Immature natural killer cell (primary cell): ENCODE measurements at regions not wholly inside any gene's neighbourhood (a gene's known extent, or its start where the extent isn't known, plus 50 kb on each side); places are given as distances from the start of the nearest gene placed in this dataset.

Experiments
- DNase-seq, 3 donors: peaks; one replicate each; pipeline ENCODE4 v3.0.0; 2022; ENCODE audit warnings: mixed read lengths in 1 of 3
- H3K27ac Mint-ChIP-seq, 6 donors: one replicate each; pipeline ENCODE4 v1.8.0; 2020; ENCODE audit warnings: mixed read lengths in 6 of 6, mild to moderate bottlenecking in 5 of 6, inconsistent platforms in 4 of 6, moderate library complexity in 3 of 6
- H3K27me3 Mint-ChIP-seq, 3 donors: one replicate each; pipeline ENCODE4 v1.8.0; 2020 to 2021; ENCODE audit warnings: low read depth in 3 of 3, mild to moderate bottlenecking in 3 of 3, mixed read lengths in 3 of 3, moderate library complexity in 3 of 3, inconsistent platforms in 1 of 3
- H3K36me3 Mint-ChIP-seq, 3 donors: one replicate each; pipeline ENCODE4 v1.8.0; 2020; ENCODE audit warnings: mixed read lengths in 3 of 3, inconsistent platforms in 2 of 3, mild to moderate bottlenecking in 2 of 3
- H3K4me1 Mint-ChIP-seq, 2 donors: one replicate each; pipeline ENCODE4 v1.8.0; 2020; ENCODE audit warnings: inconsistent platforms in 2 of 2, mild to moderate bottlenecking in 2 of 2, mixed read lengths in 2 of 2, moderate library complexity in 1 of 2
- H3K4me3 Mint-ChIP-seq, 5 donors: one replicate each; pipeline ENCODE4 v1.8.0; 2020; ENCODE audit warnings: mild to moderate bottlenecking in 5 of 5, mixed read lengths in 5 of 5, inconsistent platforms in 3 of 5, moderate library complexity in 3 of 5
- H3K9me3 Mint-ChIP-seq, 6 donors: one replicate each; pipeline ENCODE4 v1.8.0; 2020; ENCODE audit warnings: mild to moderate bottlenecking in 6 of 6, mixed read lengths in 6 of 6, inconsistent platforms in 4 of 6, moderate library complexity in 3 of 6

DNA sequence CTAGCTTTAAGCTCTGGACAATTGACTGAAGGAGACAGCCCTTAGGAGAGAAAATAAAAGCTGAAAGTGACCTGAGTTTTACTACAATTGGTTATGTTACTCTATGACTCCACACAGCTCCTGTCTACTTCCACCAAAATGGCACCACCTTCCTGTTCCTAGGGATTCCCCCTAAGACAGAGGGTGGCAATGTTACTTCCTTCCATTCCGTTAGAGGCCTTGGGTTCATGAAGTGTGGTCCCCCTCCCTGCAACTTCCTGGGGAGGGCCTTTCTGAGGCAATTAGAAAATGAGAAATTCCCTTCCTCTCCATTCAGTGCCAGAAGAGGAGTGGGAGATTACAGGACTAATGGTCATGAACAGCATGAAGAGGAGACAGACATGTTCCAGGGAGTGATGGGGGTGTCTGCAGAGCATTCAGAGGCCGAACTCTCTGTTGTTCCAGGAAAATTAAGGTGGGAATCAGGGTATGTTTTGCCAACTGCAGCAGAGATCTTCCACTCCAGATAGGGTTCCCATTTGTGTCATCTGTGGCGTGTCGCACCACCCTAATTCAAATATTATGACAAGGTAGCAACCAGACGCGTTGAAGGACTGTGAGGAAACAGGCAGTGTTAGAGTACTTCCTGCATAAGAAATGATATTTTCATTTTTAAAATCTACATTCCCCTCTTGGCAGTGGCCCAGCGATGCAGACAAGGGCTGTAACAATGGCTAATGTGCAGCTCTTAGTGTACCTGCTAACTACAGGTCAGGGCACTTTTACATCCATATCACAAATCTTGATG is 53.1 kb upstream of the TRIM67 start:
- peaks cover 0 to 6% (median 0%) of the 10 kb centered on the region in 6 donors for H3K9me3 Mint-ChIP-seq
- H3K4me1 Mint-ChIP-seq = peaks cover 0 to 10% of the 10 kb centered on the region in 2 donors
- no peak overlapping the region for H3K27ac Mint-ChIP-seq
- H3K27me3 Mint-ChIP-seq = peaks cover 2 to 9% (median 5%) of the 10 kb centered on the region in 3 donors
- no peak for DNase-seq
- H3K4me3 Mint-ChIP-seq = no peak overlapping the region
- H3K36me3 Mint-ChIP-seq = no peaks in the 10 kb centered on the region

DNA sequence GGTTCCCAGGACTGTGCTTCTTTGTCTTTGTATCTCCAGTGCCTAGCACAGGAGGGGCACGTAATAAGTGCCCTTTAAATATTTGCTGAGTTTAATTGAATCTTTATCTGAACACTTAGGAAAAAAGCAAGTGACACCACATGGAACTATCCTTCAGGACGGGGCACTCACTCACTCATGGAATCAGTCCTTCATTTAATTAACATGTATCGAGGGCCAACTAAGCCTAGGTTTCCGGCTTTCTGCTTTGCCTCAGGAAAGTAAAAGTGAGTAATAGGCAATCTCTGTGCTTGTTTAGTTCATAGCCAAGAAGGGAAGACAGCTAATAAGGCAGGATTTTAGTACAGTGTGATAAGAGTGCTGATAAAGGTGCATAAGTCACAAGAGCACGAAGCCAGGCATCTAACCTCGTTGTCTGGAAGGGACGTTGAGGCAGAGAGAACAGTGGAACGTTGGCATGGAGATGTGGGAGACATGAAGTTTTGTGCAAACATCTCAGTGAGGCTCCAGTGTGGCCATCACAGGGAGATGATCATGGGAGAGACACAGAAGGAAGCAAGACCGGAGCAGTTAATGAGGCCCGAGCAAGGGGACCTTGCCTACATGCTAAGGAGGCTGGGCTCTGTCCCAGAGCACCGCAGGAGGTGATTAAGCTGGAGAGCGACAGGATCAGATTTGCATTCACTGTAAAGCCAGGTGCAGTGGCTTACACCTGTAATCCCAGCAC is 54.1 kb upstream of the TRIM67 start:
- DNase-seq = no peak
- Mint-ChIP-seq H3K4me1 (peaks cover 0 to 10% of the 10 kb centered on the region in 2 donors), H3K9me3 (peaks cover 0 to 6% (median 0%) of the 10 kb centered on the region in 6 donors), H3K36me3 (no peaks in the 10 kb centered on the region), H3K27me3 (peaks cover 2 to 9% (median 5%) of the 10 kb centered on the region in 3 donors), H3K4me3 (no peak overlapping the region), H3K27ac (no peak overlapping the region)

DNA sequence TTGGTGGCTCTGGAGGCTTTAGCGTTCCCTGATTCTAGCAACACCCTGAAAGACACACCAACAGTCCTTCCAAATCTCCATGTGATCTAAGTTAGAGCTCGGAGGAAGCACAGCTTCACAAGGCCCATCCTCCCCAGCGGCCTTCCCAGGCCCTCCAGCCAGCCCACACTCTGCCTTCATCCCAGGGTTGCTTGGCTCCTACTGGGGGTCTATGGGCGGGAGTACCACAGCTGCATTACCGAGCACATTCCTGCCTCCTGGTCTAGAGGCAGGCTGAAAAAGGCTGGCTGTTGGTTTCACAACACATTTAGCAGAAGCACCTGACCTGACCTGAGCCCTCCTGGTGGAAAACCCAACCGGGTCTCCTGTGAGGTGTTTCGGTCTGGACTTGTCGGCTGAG is 54.7 kb upstream of the TRIM67 start:
- H3K9me3 Mint-ChIP-seq = peaks cover 0 to 6% (median 0%) of the 10 kb centered on the region in 6 donors
- no peaks in the 10 kb centered on the region for H3K36me3 Mint-ChIP-seq
- H3K4me1 Mint-ChIP-seq = peaks cover 0 to 10% of the 10 kb centered on the region in 2 donors
- no peak overlapping the region for H3K27ac Mint-ChIP-seq
- H3K27me3 Mint-ChIP-seq = peaks cover 2 to 11% (median 5%) of the 10 kb centered on the region in 3 donors
- no peak for DNase-seq
- no peak overlapping the region for H3K4me3 Mint-ChIP-seq

DNA sequence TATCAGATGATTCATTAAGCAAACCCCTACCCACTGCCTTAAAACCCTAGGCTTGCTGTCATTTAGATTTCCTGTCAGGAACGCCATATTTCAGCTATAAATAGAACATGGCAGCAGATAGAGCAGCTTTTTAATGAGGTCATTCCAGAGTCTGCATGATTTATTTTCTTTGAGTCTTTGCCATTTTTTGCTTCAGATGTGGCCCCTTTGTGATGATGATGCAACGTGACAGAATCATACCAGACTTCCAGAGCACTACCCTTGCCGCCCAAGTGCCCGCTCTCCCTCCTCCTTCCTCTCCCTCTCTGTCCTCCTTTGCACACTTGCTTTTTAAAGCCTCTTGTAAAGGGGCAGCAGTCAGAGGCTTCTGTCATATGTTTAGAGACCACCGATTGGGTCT is 55.5 kb upstream of the TRIM67 start:
- no peaks in the 10 kb centered on the region for H3K36me3 Mint-ChIP-seq
- H3K27ac Mint-ChIP-seq = no peak overlapping the region

DNA sequence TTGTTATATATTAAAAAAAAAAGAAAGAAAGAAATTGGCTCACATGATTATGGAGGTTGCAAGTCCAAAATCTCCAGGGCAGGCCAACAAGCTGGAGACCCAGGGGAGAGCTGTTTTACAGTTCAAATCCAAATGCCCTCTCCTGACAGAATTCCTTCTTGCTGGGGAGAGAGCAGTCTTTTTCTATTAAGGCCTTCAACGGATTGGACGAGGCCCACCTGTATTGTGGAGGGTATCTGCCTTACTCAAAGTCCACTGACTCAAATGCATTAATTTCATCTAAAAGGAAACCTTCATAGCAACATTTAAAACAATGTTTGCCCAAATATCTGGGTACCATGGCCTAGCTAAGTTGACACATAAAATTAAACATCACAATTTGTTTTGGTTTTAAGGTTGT is 56.9 kb upstream of the TRIM67 start:
- no peak for DNase-seq
- H3K27me3 Mint-ChIP-seq = peaks cover 3 to 6% (median 5%) of the 10 kb centered on the region in 3 donors
- H3K36me3 Mint-ChIP-seq = no peaks in the 10 kb centered on the region
- no peak overlapping the region for H3K4me3 Mint-ChIP-seq
- no peaks in the 10 kb centered on the region for H3K9me3 Mint-ChIP-seq
- H3K4me1 Mint-ChIP-seq = peaks cover 0 to 10% of the 10 kb centered on the region in 2 donors
- no peak overlapping the region for H3K27ac Mint-ChIP-seq

More for the DNA sequence above, 55.5 kb upstream of the TRIM67 start:
- H3K27me3 Mint-ChIP-seq = peaks cover 2 to 8% (median 5%) of the 10 kb centered on the region in 3 donors
- peaks cover 0 to 3% (median 0%) of the 10 kb centered on the region in 6 donors for H3K9me3 Mint-ChIP-seq
- H3K4me3 Mint-ChIP-seq = no peak overlapping the region
- no peak for DNase-seq
- peaks cover 0 to 10% of the 10 kb centered on the region in 2 donors for H3K4me1 Mint-ChIP-seq

DNA sequence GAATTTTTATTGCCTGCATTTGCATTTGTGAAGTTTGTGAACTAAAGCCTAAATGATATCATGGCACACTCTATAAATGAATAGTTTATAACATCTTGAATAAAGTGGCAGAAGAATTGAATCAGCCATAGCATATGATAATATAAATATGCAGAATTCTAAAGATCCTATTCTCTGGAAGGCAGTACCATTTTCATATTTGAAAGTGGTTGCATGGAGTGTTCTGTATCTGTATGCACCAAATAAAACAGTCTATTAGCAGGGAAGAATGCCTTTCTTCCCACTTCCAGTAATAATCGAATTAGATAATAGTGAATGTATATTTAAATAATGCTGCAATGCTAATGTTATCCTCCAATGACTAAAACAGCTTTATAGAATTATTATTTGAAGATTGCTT is 57.9 kb upstream of the TRIM67 start:
- H3K27me3 Mint-ChIP-seq = peaks cover 3 to 6% (median 5%) of the 10 kb centered on the region in 3 donors
- no peak for DNase-seq
- no peak overlapping the region for H3K27ac Mint-ChIP-seq
- no peaks in the 10 kb centered on the region for H3K36me3 Mint-ChIP-seq
- H3K9me3 Mint-ChIP-seq = no peaks in the 10 kb centered on the region
- no peak overlapping the region for H3K4me3 Mint-ChIP-seq
- H3K4me1 Mint-ChIP-seq = peaks cover 0 to 9% of the 10 kb centered on the region in 2 donors

DNA sequence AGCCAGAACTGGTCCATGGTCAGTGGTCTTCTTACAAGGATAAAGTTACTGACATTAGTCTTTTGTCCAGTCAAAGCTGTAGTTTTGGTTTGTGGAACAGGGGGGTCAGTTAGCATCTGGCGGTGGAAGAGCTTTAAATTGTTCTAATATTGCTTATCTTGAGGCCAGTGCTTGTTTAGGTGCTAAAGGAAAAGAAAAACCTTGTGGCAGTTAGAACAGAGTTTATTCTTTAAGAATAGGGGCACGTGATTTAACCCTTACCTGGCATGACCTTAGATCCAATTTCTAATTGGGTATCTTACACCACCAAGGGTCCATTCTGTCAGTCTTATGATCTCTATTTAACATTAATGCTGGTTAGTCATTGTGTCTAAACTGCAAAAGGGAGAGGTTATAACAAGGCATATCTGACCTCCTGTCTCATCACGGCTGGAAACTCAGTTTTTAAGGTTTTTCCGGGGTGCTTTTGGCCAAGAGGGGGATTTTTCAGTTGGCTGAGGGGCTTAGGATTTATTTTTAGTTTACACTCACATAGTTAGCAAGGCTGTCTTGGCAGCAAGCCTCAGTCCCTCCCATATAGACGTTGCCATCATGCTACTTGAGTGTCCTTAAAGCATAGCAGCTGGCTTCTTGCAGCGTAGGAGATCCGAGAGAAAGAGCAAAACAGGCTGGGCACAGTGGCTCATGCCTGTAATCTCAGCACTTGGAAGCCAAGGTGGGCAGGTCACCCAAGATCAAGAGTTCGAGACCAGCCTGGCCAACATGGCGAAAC is 60.1 kb upstream of the FAM89A start:
- Mint-ChIP-seq H3K4me3 (no peak overlapping the region), H3K27ac (no peak overlapping the region), H3K36me3 (no peaks in the 10 kb centered on the region), H3K9me3 (no peaks in the 10 kb centered on the region), H3K4me1 (no peaks in the 10 kb centered on the region), H3K27me3 (peaks cover 2 to 9% (median 3%) of the 10 kb centered on the region in 3 donors)
- no peak for DNase-seq

DNA sequence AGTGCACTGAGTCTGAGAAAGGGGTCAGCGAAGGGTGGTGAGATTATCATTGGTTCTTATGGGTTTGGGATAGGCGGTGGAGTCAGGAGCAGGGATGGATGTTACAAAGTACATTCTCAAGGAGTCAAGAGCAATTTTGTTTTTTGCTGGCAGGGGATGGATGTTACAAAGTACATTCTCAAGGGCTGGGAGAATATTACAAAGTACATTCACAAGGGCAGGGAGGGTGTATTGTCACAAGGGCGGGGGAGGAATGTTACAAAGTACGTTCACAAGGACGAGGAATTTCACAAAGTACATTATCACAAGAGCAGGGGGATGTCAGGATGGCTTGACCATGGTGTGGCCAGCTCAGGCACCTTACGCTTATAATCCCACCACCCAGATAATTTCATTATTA is 59.3 kb upstream of the FAM89A start:
- Mint-ChIP-seq H3K4me1 (no peaks in the 10 kb centered on the region), H3K4me3 (no peak overlapping the region), H3K36me3 (no peaks in the 10 kb centered on the region), H3K27me3 (peaks cover 2 to 12% (median 3%) of the 10 kb centered on the region in 3 donors), H3K27ac (no peak overlapping the region), H3K9me3 (no peaks in the 10 kb centered on the region)
- DNase-seq = no peak

DNA sequence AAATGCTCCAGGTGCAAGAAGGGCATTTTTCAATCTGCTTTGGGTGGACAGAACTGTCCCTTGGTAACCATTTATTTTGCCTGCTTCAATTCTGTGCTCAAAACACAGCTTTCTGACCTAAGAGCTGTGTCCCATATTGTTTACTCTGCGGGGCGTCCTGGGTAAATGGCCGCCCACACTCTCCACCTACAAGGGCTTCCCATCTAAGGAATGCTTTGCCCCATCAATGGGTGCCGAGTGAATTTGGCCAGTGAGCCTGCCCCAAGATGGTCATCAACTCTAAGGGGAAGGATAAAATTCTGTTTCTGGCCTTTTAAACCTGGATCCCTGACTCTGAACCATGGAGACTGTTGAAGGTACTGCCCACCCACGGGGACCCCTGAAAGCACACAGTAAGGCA is 55.5 kb upstream of the FAM89A start:
- no peak for DNase-seq
- Mint-ChIP-seq H3K27ac (no peak overlapping the region), H3K9me3 (no peaks in the 10 kb centered on the region), H3K4me3 (no peak overlapping the region), H3K27me3 (peaks cover 5 to 19% (median 5%) of the 10 kb centered on the region in 3 donors), H3K36me3 (no peaks in the 10 kb centered on the region), H3K4me1 (no peaks in the 10 kb centered on the region)

DNA sequence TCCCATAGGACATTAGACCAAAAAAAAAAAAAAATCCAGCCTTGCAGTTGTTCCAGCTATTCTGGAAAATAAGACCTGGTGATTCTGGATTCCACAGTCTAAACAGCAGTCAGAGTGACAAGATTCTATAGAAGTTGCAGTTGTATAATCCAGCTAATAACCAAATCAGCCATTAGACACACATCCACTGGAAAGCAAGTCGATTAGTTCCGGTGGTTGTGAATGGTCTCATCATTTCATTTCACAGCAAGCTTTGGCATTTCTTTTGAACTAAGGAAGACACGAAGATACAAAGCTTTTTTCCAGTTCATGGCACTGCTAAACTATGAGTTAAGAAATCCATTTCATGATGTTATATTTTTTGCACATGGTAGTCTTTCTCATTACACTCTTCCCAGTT is 54.4 kb upstream of the FAM89A start:
- H3K36me3 Mint-ChIP-seq = no peaks in the 10 kb centered on the region

DNA sequence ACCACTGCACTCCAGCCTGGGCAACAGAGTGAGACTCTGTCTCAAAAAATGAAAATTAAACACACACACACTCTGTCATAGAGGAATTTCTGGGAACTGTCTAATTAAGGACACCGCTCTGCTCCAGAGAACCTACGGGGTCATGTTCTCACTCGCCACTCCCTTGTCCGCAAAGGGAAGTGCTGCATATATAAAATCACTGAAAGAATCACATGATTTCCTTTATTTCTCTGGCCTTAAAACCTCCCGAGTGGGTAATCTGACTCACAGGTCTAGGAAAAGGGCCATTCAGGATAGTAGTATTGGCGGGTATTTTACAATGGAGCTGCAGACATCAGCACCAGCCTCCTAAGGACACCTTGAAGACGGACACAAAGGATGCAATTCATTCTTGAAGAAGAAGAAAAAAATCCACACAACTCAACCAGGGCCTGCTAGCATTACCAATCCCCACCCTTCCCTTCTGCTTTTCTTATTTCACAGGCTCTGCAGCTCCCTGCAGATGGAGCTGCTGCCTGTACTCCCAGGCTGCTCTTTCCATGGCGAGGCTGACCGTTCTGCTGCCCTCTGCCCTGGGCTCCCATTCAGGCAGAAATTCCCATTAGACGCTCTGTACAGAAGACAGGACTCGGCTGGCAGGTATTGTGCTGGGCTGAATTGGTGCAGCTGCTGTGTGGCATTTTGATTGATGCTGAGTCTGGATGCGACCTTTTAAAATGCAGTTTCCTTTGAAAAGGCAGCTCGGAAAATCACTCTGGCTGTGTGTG is 53.3 kb upstream of the FAM89A start:
- no peak overlapping the region for H3K27ac Mint-ChIP-seq
- H3K4me3 Mint-ChIP-seq = no peak overlapping the region
- H3K27me3 Mint-ChIP-seq = peaks cover 3 to 11% (median 5%) of the 10 kb centered on the region in 3 donors
- H3K9me3 Mint-ChIP-seq = no peaks in the 10 kb centered on the region
- no peaks in the 10 kb centered on the region for H3K4me1 Mint-ChIP-seq
- DNase-seq = no peak
- no peaks in the 10 kb centered on the region for H3K36me3 Mint-ChIP-seq

More for the DNA sequence above, 54.4 kb upstream of the FAM89A start:
- no peaks in the 10 kb centered on the region for H3K9me3 Mint-ChIP-seq
- no peaks in the 10 kb centered on the region for H3K4me1 Mint-ChIP-seq
- H3K27ac Mint-ChIP-seq = no peak overlapping the region
- peaks cover 5 to 16% (median 5%) of the 10 kb centered on the region in 3 donors for H3K27me3 Mint-ChIP-seq
- H3K4me3 Mint-ChIP-seq = no peak overlapping the region
- DNase-seq = no peak

- no peak overlapping the region for H3K27ac Mint-ChIP-seq
- no peaks in the 10 kb centered on the region for H3K36me3 Mint-ChIP-seq
- DNase-seq = no peak
- peaks cover 3 to 11% (median 5%) of the 10 kb centered on the region in 3 donors for H3K27me3 Mint-ChIP-seq
- no peaks in the 10 kb centered on the region for H3K4me1 Mint-ChIP-seq
- no peaks in the 10 kb centered on the region for H3K9me3 Mint-ChIP-seq
- no peak overlapping the region for H3K4me3 Mint-ChIP-seq
These were observed 52.3 kb upstream of the FAM89A start for GRCh38 chr1:231092380-231092779.

- Mint-ChIP-seq H3K27me3 (peaks cover 3 to 11% (median 5%) of the 10 kb centered on the region in 3 donors), H3K27ac (no peak overlapping the region), H3K36me3 (no peaks in the 10 kb centered on the region), H3K4me3 (no peak overlapping the region), H3K4me1 (no peaks in the 10 kb centered on the region), H3K9me3 (no peaks in the 10 kb centered on the region)
- DNase-seq = peak in 1 of 3 donors; percentile 9
These were observed 51.8 kb upstream of the FAM89A start for GRCh38 chr1:231091831-231092301.
